Endothelial cell of umbilical vein (primary cell): ENCODE measurements at regions not wholly inside any gene's neighbourhood (a gene's known extent, or its start where the extent isn't known, plus 50 kb on each side); places are given as distances from the start of the nearest gene placed in this dataset.

ENCODE experiments used
- EZH2 ChIP-seq: IDR thresholded peaks from 2 replicates; pipeline ENCODE4 v1.6.1; 2012; ENCODE audit warnings: borderline replicate concordance, low read depth, mild to moderate bottlenecking, moderate library complexity, low read length, inconsistent platforms; ENCODE audit not compliant: severe bottlenecking
- FOS ChIP-seq: IDR thresholded peaks from 2 replicates; pipeline ENCODE4 v1.6.1; 2011; ENCODE audit warnings: mild to moderate bottlenecking, low read length, moderate library complexity, borderline replicate concordance; ENCODE audit not compliant: insufficient read depth
- JUN ChIP-seq: IDR thresholded peaks from 2 replicates; pipeline ENCODE4 v1.6.1; 2011; ENCODE audit warnings: borderline replicate concordance, low read depth; ENCODE audit not compliant: insufficient read length, insufficient read depth
- MYC ChIP-seq: IDR thresholded peaks from one replicate; pipeline ENCODE4 v1.6.1; 2011; ENCODE audit warnings: mild to moderate bottlenecking, low read depth, low read length
- POLR2A ChIP-seq: IDR thresholded peaks from 2 replicates; pipeline ENCODE4 v1.6.1; 2012; ENCODE audit warnings: low read depth, mild to moderate bottlenecking, control low read depth, low read length
- POLR2AphosphoS5 ChIP-seq: IDR thresholded peaks from 2 replicates; pipeline ENCODE4 v1.6.1; 2012; ENCODE audit warnings: low read depth, mild to moderate bottlenecking, control low read depth, low read length, moderate library complexity; ENCODE audit not compliant: insufficient read depth
- TF ChIP-seq, protein P1 (sequence below), 2 donors: IDR thresholded peaks; 1 replicate in 1 of 2; 2 replicates in 1 of 2; pipeline ENCODE4 v1.5.1; 2011; ENCODE audit warnings: low read length in 2 of 2, mild to moderate bottlenecking in 2 of 2, moderate library complexity in 2 of 2, control low read depth in 1 of 2, inconsistent platforms in 1 of 2, low read depth in 1 of 2; ENCODE audit not compliant: insufficient read depth in 1 of 2; ENCODE audit errors: extremely low read depth in 1 of 2
- TF ChIP-seq, protein P2 (sequence below): IDR thresholded peaks from 2 replicates; pipeline ENCODE4 v1.6.1; 2011; ENCODE audit not compliant: insufficient read depth, insufficient read length

DNA sequence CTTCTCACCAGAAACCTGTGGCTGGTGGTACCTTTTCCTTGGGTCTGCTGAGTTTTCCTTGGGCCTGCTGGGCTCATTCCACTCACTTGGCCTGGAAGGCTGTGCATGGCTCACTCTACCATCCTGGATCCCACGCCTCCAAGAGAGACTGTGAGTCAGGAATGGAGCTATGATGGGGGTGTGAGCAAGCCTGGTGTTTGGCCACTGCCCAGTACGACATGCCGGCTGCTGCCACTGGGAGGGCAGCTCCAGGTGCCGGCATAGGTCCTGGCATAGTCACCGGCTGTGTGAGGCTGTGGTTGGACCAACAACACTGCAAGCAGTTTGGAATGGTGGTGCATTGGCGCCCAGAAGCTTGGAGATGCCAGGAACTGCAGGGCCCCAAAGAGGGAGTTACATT is 721.7 kb downstream of the PCDH18 start:
- TF ChIP-seq, protein P1, sequence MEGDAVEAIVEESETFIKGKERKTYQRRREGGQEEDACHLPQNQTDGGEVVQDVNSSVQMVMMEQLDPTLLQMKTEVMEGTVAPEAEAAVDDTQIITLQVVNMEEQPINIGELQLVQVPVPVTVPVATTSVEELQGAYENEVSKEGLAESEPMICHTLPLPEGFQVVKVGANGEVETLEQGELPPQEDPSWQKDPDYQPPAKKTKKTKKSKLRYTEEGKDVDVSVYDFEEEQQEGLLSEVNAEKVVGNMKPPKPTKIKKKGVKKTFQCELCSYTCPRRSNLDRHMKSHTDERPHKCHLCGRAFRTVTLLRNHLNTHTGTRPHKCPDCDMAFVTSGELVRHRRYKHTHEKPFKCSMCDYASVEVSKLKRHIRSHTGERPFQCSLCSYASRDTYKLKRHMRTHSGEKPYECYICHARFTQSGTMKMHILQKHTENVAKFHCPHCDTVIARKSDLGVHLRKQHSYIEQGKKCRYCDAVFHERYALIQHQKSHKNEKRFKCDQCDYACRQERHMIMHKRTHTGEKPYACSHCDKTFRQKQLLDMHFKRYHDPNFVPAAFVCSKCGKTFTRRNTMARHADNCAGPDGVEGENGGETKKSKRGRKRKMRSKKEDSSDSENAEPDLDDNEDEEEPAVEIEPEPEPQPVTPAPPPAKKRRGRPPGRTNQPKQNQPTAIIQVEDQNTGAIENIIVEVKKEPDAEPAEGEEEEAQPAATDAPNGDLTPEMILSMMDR (IDR thresholded peaks at IDR 0.05; ENCODE audit: extremely low read depth in 1 of 2, insufficient read depth in 1 of 2, low read depth in 1 of 2, low read length in 2 of 2): no peak
- no peak for TF ChIP-seq POLR2AphosphoS5
- TF ChIP-seq EZH2: no peak
- no peak for TF ChIP-seq POLR2A
- no peak for TF ChIP-seq MYC
- no peak for TF ChIP-seq FOS
- no peak for TF ChIP-seq JUN
- TF ChIP-seq, protein P2, sequence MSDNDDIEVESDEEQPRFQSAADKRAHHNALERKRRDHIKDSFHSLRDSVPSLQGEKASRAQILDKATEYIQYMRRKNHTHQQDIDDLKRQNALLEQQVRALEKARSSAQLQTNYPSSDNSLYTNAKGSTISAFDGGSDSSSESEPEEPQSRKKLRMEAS: no peak
